K562 (cell line): ENCODE measurements at regions not wholly inside any gene's neighbourhood (a gene's known extent, or its start where the extent isn't known, plus 50 kb on each side); places are given as distances from the start of the nearest gene placed in this dataset.

ENCODE experiments used
- ADNP ChIP-seq: fragments of 200-800 bp; sonication (Bioruptor generic); IDR thresholded peaks from 2 replicates; pipeline ENCODE4 v1.6.1; 2016; ENCODE audit warnings: missing genetic modification characterization, missing compliant biosample characterization
- CREB3 ChIP-seq: fragments of 450-650 bp; conservative IDR thresholded peaks from 2 replicates; pipeline ENCODE4 v1.6.1; 2016; ENCODE audit warnings: missing genetic modification characterization, low read depth, mild to moderate bottlenecking, missing compliant biosample characterization, moderate library complexity
- E2F6 ChIP-seq, 2 experiments: IDR thresholded peaks; 2 replicates each; pipeline ENCODE4 v1.6.1; 2011; ENCODE audit warnings: borderline replicate concordance in 1 of 2, control low read depth in 1 of 2, low read depth in 1 of 2, low read length in 1 of 2, mild to moderate bottlenecking in 1 of 2, mixed read lengths in 1 of 2, moderate library complexity in 1 of 2; ENCODE audit not compliant: insufficient read depth in 1 of 2, insufficient read length in 1 of 2, poor library complexity in 1 of 2, severe bottlenecking in 1 of 2; ENCODE audit errors: extremely low read depth in 1 of 2
- FOXP4 ChIP-seq: sonication (generic); formaldehyde crosslinking; IDR thresholded peaks from 2 replicates; pipeline ENCODE4 v1.8.0; 2022; ENCODE audit warnings: mild to moderate bottlenecking, missing genetic modification reagents, borderline replicate concordance
- GABPA ChIP-seq: fragments of 200-800 bp; sonication (Bioruptor generic); conservative IDR thresholded peaks from 2 replicates; pipeline ENCODE4 v1.6.1; 2016; ENCODE audit warnings: low read depth, missing genetic modification characterization, missing compliant biosample characterization
- GATAD2A ChIP-seq: fragments of 450-650 bp; IDR thresholded peaks from 2 replicates; pipeline ENCODE4 v1.6.1; 2017
- HINFP ChIP-seq: fragments of 450-650 bp; conservative IDR thresholded peaks from 2 replicates; pipeline ENCODE4 v1.6.1; 2016; ENCODE audit warnings: missing genetic modification characterization, low read depth, mild to moderate bottlenecking, control low read depth, missing compliant biosample characterization
- RNF219 ChIP-seq: fragments of 250-450 bp; sonication (Bioruptor Pico); IDR thresholded peaks from 2 replicates; pipeline ENCODE4 v1.5.0; 2022; ENCODE audit warnings: mild to moderate bottlenecking
- RUNX1 ChIP-seq: sonication (generic); IDR thresholded peaks from 2 replicates; pipeline ENCODE4 v1.6.1; 2016; ENCODE audit warnings: antibody characterized with exemption, low read depth
- SAFB ChIP-seq: fragments of 200-400 bp; formaldehyde crosslinking; IDR thresholded peaks from 2 replicates; pipeline ENCODE4 v1.6.1; 2017; ENCODE audit warnings: low read depth, low read length, borderline replicate concordance
- XRCC3 ChIP-seq: fragments of 450-650 bp; IDR thresholded peaks from 2 replicates; pipeline ENCODE4 v1.6.1; 2017; ENCODE audit warnings: mild to moderate bottlenecking, moderate library complexity
- ZNF263 ChIP-seq: sonication (generic); formaldehyde crosslinking; IDR thresholded peaks from 2 replicates; pipeline ENCODE4 v1.8.0; 2022; ENCODE audit warnings: mild to moderate bottlenecking, missing genetic modification reagents, borderline replicate concordance
- ZNF609 ChIP-seq: sonication (generic); formaldehyde crosslinking; IDR thresholded peaks from 2 replicates; pipeline ENCODE4 v1.8.1; 2023; ENCODE audit warnings: missing genetic modification reagents, mild to moderate bottlenecking, borderline replicate concordance
- ZNF696 ChIP-seq: fragments of 250-450 bp; sonication (Bioruptor Pico); conservative IDR thresholded peaks from 2 replicates; pipeline ENCODE4 v1.4.0; 2020; ENCODE audit warnings: mild to moderate bottlenecking, moderate library complexity

- TF ChIP-seq ZNF609 (CRISPR knock-in tag) (peak; percentile 86; the same call in 1 of the 2 replicates), HINFP (no peak), RUNX1 (peak; percentile 98), E2F6 (IDR thresholded peaks at IDR 0.05; ENCODE audit: borderline replicate concordance in 1 of 2, extremely low read depth in 1 of 2, insufficient read depth in 1 of 2, insufficient read length in 1 of 2, low read depth in 1 of 2, low read length in 1 of 2, poor library complexity in 1 of 2, severe bottlenecking in 1 of 2) (no peak), FOXP4 (CRISPR knock-in tag) (no peak), GATAD2A (no peak; the same call in 1 of the 2 replicates), ADNP (tag) (peak; percentile 71), ZNF696 (CRISPR knock-in tag) (no peak), CREB3 (peak; percentile 44; the same call in 1 of the 2 replicates), XRCC3 (no peak), RNF219 (CRISPR knock-in tag) (no peak), ZNF263 (CRISPR knock-in tag) (no peak), GABPA (tag) (no peak), SAFB (no peak)
Measured at GRCh38 chr2:11967946-11968465, 221.6 kb downstream of the LPIN1 start (continued).
